Posterior cingulate gyrus (tissue), 11 donors: ENCODE measurements at regions not wholly inside any gene's neighbourhood (a gene's known extent, or its start where the extent isn't known, plus 50 kb on each side); places are given as distances from the start of the nearest gene placed in this dataset.
"Not testable (repeated sequence)": the region's sequence is repeated elsewhere in the genome, so short reads cannot be mapped to it uniquely, and the experiment has no call there.

ENCODE experiments used
- DNase-seq, 10 donors: peaks; one replicate each; pipeline versions ENCODE4 v3.0.0 to v3.0.0-alpha.2; 2020 to 2021; ENCODE audit warnings: mixed read lengths in 3 of 10
- intact Hi-C: fragments of 100-400 bp; cut with DNase I; formaldehyde crosslinking; loops from one replicate; pipeline ENCODE4 v1.15.1; 2023

GRCh38 chr14:104230946-104231345, 92.6 kb downstream of the KIF26A start:
- peak in 3 of 10 donors; percentile 9 to 53 (median 51) for DNase-seq
- intact Hi-C loops: no loop called here

DNA sequence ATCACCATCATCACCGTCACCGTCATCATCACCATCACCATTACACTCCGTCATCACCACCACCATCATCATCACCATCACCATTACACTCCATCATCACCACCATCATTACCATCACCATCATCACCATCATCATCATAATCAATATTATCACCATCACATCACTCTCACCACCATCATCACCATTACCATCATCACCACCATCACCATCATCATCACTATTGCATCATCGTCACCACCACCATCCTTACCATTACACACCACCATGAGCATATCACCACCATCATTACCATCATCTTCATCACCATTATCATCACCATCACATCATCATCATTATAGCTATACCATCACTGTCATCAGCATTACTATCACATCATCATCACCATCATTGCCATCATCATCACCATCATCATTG, 93.7 kb downstream of the KIF26A start:
- no peak for DNase-seq
- intact Hi-C loops: no loop called here

DNA sequence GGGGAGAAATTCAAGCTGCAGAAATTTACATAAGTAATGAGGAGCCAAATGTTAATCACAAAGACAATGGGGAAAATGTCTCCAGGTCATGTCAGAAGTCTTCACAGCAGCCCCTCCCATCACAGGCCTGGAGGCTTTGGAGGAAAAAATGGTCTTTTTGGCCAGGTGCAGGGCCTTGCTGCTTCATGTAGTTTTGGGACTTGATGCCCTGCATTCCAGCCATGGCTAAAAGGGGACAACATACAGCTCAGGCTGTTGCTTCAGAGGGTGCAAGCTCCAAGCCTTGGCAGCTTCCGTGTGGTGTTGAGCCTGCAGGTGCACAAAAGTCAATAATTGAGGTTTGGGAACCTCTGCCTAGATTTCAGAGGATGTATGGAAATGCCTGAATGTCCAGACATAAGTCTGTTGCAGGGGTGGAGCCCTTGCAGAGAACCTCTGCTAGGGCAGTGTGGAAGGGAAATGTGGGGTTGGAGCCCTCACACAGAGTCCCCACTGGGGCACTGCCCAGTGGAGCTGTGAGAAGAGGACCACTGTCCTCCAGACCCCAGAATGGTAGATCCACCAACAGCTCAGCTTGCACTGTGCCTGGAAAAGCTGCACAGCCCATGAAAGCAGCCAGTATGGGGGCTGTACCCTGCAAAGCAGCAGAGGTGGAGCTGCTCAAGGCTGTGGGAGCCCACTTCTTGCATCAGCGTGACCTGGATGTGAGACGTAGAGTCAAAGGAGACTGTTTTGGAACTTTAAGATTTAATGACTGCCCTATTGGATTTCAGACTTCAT, 95.8 kb downstream of the KIF26A start:
- peak in 2 of 10 donors; percentile 25 to 34 for DNase-seq
- intact Hi-C loops: not testable (repeated sequence)

GRCh38 chr14:104235686-104236085, 97.3 kb downstream of the KIF26A start:
- peak in 1 of 10 donors; percentile 3 for DNase-seq
- intact Hi-C loops: no loop called here

- DNase-seq: peak in 3 of 10 donors; percentile 5 to 77 (median 75)
- intact Hi-C loops: no loop called here
These were observed 99.5 kb downstream of the KIF26A start for GRCh38 chr14:104237651-104238423.

GRCh38 chr14:104238424-104239184, 100.2 kb downstream of the KIF26A start:
- intact Hi-C loops: no loop called here
- DNase-seq: peak in 3 of 10 donors; percentile 3 to 72 (median 67)

DNA sequence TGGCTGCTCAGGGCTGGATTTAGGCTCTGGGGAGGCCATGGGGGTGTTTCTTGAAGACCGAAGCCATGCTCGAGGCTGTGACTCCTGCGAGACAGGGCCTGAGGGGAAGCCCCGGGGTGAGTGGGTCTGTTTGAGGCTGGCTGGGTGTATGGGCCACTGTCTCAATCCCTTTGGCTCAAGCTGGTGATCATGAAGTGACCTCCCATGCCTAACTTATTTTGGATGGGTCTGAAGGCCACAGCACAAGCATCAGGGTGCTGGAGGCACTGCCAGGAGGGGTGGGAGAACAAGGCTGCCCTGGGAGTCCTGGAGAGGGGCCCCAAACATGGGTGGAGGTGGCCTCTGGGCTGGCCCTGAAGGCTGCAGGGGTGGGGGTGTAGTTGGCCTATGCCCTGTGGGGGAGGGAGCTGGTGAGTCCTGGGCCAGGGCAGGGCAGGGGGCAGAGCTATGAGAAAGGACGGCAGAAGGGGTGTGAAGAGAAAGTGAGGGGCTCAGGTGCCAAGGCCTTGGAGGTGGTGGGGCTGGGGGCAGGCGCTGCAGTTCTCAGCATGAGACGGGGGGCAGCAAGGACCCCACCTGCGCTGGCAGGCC, 100.9 kb downstream of the KIF26A start:
- DNase-seq: peak in 3 of 10 donors; percentile 4 to 59 (median 56)
- intact Hi-C loops: no loop called here

- DNase-seq: peak in 3 of 10 donors; percentile 6 to 81 (median 72)
- intact Hi-C loops: no loop called here
These were observed 101.5 kb downstream of the KIF26A start for GRCh38 chr14:104239861-104240301.

DNA sequence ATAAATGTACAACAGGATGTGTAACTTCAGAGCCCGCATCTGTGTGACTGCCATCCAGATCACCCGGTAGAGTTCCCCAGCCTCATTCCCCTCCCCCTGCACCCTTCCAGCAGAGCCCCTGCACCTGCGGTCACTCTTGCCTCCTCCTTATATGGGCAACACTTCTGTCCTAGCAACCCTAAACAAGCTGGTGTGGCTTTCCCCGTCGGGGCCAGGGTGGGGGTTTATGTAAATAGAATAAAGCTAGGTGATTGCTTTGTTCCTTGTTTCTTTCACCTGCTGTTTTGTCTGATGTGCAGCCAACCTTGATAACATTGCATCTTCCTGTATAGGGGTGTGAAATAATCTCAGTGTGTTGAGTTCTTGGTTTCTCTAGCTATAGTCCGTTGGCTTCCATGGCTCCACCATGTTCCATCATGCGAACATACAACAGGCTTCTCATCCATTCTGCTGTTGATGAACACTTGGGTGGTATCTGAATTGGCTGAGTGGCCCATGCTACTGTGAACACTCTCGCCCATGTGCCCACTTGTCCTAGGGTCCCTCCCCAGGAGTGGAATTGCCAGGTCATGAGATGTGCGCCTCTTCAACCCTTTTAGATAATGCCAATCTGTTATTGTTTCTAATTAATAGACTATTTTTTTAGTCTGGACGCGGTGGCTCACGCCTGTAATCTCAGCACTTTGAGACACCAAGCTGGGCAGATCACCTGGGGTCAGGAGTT, 102.2 kb downstream of the KIF26A start:
- intact Hi-C loops: no loop called here
- DNase-seq: peak in 3 of 10 donors; percentile 3 to 43 (median 38)

DNA sequence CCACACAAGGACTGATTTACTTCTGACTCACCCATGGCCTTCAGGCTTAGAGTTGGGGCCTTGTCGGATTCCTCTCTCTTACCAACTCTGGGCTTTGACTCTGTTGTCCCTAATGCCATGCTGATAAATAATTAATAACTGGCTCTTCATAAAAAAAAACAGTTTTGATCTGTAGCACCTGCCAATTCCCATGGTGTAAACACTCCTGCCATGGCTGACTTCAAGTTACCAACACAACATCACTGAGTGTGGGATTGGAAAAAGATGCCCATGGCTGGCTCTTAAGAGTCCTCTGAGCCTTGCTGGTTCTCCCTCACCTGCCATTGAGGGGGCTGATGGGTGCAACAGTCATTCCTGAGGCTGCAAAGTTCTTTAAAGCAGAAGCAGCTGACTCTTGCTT, 104.8 kb downstream of the KIF26A start:
- DNase-seq: peak in 1 of 10 donors; percentile 3
- intact Hi-C loops: no loop called here

DNA sequence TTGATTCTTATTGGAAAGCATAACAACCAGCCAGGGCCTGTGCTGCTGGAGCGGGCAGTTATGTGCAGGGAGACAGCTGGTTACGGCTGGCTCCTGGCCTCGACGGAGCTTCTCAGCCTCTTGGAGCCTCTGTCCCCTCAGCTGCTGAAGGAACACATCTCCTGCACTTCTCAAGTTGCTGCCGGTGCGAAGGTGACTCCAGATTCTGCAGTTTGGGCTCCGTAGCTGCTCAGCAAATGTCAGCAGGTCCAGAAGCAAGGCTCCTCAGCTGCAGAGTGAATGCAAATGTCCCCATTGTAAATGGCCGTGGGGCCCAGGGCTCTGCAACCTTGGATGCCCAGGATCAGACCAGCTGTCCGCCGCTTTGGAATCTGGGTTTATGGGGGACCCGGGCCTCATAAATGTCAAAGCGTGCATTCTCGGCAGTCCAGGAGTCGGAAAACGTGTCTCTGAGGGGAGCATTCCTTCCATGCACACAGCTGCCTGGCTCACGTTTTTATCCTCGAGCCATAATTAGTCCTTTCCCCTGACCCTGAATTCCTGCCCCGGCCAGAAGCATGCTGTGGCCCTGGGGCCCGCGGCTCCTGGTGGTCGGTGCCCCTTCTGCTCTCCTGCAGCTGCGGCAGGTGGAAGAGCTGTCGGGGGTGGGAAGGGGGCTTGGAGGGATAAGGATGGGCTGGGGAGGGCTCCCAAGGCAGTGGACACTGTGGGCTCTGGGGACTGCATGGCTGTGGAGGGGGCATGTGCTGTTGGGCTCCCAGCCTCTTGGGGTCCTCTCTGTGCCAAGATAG, 106.0 kb downstream of the KIF26A start:
- intact Hi-C loops: no loop called here
- peak in 6 of 10 donors; percentile 1 to 62 (median 26) for DNase-seq

GRCh38 chr14:104245075-104245474, 106.7 kb downstream of the KIF26A start:
- DNase-seq: peak in 2 of 10 donors; percentile 1 to 43
- intact Hi-C loops: no loop called here

DNA sequence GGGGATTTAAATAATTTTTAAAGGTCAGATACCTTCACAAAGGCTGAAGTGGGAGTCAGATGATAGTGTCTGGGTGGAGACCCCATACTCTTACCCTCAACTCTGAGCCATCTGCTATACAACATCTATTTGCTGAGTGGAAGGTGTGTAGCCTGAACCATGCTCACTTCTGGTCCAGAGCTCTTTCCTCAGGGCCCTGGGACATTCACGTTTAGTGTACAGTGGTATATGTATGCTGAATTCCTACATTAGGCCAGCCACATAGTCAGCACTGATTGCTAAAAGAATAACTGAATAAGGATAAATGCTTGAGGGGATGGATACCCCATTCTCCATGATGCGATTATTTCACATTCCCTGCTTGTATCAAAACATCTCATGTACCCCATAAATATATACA, 107.3 kb downstream of the KIF26A start:
- intact Hi-C loops: no loop called here
- DNase-seq: no peak

DNA sequence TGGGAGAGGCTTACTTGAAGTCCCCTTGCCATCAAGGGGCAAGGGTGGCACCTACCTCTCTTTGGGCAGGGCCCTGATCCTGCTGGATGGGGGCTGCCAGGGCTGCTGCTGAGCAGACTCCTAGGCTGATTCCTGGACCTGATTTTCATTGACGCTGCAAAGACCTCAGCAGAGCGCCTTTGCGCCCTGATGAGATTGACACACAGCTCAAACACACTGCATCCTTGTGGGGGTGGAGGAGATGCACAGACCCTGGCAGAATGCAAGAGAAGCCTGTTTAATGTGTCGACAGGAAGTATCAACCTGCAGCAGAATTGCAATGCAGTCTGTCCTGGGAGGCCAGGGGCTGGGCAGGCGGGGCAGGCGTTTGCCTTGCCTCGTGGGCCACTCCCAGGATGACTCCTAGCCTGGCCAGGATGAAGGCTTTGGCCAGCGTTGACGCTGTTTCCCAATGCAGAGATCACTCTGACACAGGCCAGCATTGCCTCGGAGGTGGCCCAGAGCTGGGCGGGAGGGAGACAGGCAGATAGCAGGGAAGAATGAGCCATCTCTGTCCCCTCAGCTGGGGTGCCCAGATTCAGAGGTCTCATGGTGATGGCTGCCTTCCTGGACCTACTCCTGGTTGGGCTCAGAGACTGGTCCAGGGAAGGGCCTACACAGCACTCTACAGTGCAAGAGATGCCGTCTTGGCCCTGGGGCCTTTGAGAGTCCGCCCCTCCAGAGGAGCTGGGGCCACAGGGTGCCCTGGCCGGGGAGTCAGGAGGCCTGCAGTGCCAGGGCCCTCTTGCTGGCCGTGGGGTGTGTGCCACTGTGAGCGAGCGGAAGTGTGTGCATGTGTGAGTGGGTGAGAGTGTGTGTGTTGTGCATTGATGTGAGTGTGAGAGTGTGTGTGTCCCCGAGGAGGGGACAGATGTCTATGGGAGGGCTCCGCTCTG, 108.3 kb downstream of the KIF26A start:
- intact Hi-C loops: no loop called here
- peak in 3 of 10 donors; percentile 2 to 75 (median 24) for DNase-seq

DNA sequence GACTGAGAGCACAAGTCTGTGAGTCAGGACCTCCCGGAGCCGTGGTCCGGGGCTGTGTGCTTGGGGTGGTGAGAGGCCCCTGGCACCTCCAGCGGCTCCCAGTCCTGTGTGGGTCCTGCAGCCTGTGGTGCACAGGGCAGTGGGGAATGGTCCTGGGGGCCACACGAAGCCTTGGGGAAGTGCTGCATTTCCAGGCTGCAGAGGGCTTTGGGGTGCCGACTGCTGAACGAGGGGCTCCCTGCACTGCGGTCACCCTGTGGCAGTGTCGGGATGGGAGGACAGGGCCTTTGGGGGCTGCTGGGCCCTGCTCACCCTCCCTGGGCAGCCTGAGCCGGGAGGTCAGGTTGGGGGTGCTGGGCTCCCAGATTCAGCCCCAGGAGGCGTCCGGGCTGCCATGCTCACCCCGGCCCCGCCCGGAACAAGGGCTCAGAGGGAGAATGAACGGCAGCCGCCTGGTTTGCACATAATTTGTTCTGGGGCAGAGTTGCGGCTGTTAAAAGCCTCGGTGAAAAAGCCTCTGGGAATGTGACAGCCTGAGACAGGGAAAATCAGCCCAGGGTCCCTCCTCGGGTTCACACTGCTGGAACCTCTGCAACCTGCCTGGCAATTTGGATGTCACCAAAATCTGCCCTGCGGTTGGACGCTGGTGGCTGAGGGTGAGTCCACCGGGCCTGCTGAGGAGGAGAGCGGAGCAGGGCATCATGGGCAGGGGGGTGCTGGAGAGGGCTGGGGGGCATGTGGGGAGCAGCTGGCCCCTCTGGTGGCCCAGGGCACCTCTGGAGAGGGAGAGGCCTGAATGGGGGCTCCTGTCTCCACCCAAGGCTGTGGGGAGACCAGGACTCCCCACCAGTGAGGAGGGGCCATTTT, 109.2 kb downstream of the KIF26A start:
- intact Hi-C loops: no loop called here
- DNase-seq: peak in 2 of 10 donors; percentile 3 to 67

DNA sequence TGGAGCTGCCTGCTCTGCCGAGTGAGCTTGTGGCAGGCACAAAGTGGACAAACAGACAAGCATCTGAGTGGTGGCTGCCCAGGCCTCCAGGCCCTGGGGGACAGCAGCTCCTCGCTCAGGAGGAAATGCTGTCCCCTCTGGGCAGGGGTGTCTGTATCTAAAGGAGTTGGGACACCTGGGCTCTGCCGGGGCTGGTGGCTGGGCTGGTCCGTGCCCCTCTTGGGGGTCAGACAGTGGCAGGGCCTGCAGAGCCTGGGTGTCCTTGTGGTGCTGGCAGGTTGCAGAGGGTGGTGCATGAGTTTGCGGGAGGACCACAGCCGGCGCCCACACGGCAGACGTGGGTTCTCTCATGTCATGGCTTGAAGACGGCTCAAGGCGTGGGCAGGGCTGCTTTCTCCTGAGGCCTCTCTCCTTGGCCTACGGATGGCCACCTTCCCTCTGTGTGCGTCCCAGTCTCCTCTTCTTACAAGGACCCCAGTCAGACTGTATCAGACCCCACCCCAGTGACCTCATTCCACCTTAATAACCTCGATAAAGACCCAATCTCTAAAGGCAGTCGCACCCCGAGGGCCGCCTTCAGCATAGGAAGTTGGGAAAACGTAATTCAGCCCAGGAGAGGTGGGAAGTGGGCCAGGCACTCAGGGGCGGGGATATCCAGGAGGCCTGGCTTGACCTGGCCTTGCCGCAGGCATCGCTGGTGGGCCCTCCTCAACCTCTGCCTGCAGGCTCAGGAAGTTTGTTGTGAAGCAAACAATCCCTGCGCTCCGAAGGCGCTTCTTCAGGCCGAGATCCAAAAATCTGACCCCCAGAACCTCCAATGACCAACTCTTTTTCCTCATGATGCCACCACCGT, 110.0 kb downstream of the KIF26A start:
- peak in 2 of 10 donors; percentile 2 to 56 for DNase-seq
- intact Hi-C loops: no loop called here
